ENCODE measurements at regions not wholly inside any gene's neighbourhood (a gene's known extent, or its start where the extent isn't known, plus 50 kb on each side); places are given as distances from the start of the nearest gene placed in this dataset.

- no peak for TF ChIP-seq CTCF (IDR thresholded peaks at IDR 0.05; ENCODE audit: low read depth, low read length, poor library complexity, severe bottlenecking)
- TF ChIP-seq EZH2phosphoT487 (IDR thresholded peaks at IDR 0.05; ENCODE audit: borderline replicate concordance, low read length) = no peak
These were observed 254.9 kb downstream of the SOD2 start for GRCh38 chr6:159438106-159438505.
